Kasumi-1 (cell line): ENCODE measurements at regions not wholly inside any gene's neighbourhood (a gene's known extent, or its start where the extent isn't known, plus 50 kb on each side); places are given as distances from the start of the nearest gene placed in this dataset.
A peak's percentile ranks its signal among the peaks of the same experiment; 100 is the strongest.

ENCODE experiments used
- DNase-seq, 2 experiments: peaks; one replicate each; lab custom pipeline; 2025; lab: John Stamatoyannopoulos, UW

DNA sequence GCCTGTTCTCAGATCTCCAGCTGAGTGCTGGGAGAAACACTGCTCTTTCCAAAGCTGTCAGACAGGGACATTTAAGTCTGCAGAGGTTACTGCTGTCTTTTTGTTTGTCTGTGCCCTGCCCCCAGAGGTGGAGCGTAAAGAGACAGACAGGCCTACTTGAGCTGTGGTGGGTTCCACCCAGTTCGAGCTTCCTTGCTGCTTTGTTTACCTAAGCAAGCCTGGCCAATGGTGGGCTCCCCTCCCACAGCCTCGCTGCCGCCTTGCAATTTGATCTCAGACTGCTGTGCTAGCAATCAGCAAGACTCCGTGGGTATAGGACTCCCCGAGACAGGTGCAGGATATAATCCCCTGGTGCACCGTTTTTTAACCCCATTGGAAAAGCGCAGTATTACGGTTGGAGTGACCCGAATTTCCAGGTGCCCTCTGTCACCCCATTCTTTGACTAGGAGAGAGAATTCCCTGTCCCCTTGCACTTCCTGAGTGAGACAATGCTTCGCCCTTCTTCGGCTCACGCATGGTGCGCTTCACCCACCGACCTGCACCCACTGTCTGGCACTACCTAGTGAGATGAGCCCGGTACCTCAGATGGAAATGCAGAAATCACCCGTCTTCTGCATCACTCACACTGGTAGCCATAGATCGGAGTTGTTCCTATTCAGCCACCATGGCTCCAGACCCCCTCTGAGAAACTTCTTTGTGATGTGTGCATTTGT, 650.3 kb upstream of the ALG10B start:
- DNase-seq = no peak

DNA sequence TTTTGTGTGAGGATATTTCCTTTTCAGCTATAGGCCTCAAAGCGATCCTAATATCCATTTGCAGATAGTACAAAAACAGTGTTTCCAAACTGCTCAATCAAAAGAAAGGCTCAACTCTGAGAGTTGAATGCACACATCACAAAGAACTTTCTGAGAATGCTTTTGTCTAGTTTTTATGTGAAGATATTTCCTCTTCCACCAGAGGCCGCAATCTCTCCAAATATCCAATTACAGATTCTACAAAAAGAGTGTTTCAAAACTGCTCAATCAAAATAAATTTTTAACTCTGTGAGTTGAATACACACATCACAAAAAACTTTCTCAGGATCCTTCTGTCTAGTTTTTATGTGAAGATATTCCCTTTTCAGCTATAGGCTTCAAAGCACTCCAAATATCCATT, 648.0 kb upstream of the ALG10B start:
- peak in 1 of 2 experiments; percentile 3 for DNase-seq

GRCh38 chr12:37672655-37673260, 643.8 kb upstream of the ALG10B start:
- peak; percentile 10 to 30 for DNase-seq

GRCh38 chr12:37720846-37721245, 595.7 kb upstream of the ALG10B start:
- DNase-seq = no peak

DNA sequence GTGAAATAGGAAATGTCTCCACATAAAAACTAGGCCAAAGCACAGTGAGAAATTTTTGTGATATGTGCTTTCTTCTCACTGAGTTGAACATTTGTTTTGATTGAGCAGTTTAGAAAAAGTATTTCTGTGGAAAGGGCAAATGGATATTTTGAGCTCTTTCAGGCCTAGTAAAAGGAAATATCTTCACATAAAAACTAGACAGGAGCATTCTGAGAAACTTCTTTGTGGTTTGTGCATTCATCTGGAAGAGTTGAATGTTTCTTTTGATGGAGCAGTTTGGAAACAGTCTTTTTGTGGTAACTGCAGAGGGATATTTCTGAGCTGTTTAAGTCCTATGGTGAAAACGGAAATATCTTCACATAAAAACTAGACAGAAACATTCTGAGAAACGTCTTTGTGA, 582.7 kb upstream of the ALG10B start:
- no peak for DNase-seq
